Upper lobe of left lung (tissue), 4 donors: ENCODE measurements at regions not wholly inside any gene's neighbourhood (a gene's known extent, or its start where the extent isn't known, plus 50 kb on each side); places are given as distances from the start of the nearest gene placed in this dataset.

Experiments used
- POLR2A ChIP-seq, 4 donors: fragments of 450-650 bp; IDR thresholded peaks; one replicate each; pipeline ENCODE4 v1.5.1; 2016 to 2017; ENCODE audit warnings: antibody characterized with exemption in 4 of 4, mild to moderate bottlenecking in 2 of 4
- TF ChIP-seq, protein P1 (sequence below), 6 experiments: fragments of 450-650 bp in 4 of 6; fragments of 200-600 bp in 2 of 6; sonication (generic) in 2 of 6; IDR thresholded peaks; one replicate each; pipeline ENCODE4 v1.5.1; 2016 to 2019; ENCODE audit warnings: antibody characterized with exemption in 6 of 6

DNA sequence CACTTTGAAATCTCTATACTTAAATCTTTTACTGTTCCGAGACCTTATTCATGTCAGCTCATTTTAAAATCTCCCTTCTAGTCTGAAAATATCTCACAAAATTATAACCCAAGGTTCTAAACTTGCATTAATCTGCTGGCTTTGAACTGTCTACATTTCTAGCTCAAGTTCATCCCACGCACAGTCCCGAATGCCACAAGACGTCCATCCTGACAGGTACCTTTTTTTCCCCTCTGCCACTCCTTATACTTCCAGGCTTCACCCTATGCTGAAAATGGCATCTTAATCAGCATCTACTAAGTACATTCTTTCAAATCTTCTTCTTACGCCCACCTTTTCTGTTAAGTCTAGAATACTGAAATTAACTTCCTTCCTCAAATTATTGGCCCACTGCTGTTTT, 259.2 kb upstream of the GALNTL6 start:
- TF ChIP-seq, protein P1, sequence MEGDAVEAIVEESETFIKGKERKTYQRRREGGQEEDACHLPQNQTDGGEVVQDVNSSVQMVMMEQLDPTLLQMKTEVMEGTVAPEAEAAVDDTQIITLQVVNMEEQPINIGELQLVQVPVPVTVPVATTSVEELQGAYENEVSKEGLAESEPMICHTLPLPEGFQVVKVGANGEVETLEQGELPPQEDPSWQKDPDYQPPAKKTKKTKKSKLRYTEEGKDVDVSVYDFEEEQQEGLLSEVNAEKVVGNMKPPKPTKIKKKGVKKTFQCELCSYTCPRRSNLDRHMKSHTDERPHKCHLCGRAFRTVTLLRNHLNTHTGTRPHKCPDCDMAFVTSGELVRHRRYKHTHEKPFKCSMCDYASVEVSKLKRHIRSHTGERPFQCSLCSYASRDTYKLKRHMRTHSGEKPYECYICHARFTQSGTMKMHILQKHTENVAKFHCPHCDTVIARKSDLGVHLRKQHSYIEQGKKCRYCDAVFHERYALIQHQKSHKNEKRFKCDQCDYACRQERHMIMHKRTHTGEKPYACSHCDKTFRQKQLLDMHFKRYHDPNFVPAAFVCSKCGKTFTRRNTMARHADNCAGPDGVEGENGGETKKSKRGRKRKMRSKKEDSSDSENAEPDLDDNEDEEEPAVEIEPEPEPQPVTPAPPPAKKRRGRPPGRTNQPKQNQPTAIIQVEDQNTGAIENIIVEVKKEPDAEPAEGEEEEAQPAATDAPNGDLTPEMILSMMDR (IDR thresholded peaks at IDR 0.05) = no peak
- no peak for TF ChIP-seq POLR2A (IDR thresholded peaks at IDR 0.05)
